HUES48 (cell line): ENCODE measurements at regions not wholly inside any gene's neighbourhood (a gene's known extent, or its start where the extent isn't known, plus 50 kb on each side); places are given as distances from the start of the nearest gene placed in this dataset.

Source experiments
- H3K27ac ChIP-seq: one replicate; pipeline ENCODE4 v1.7.0; 2013; ENCODE audit warnings: low read depth, low read length, inconsistent platforms
- H3K27me3 ChIP-seq: 2 replicates; pipeline ENCODE4 v1.6.1; 2013; ENCODE audit warnings: mild to moderate bottlenecking, low read length; ENCODE audit not compliant: control insufficient read depth, insufficient read depth
- H3K36me3 ChIP-seq: 2 replicates; pipeline ENCODE4 v1.6.1; 2013; ENCODE audit warnings: low read length; ENCODE audit not compliant: control insufficient read depth, insufficient read depth
- H3K4me1 ChIP-seq: 2 replicates; pipeline ENCODE4 v1.6.1; 2013; ENCODE audit warnings: mild to moderate bottlenecking, low read length; ENCODE audit not compliant: control insufficient read depth, insufficient read depth
- H3K4me3 ChIP-seq: 2 replicates; pipeline ENCODE4 v1.5.1; 2013; ENCODE audit warnings: mild to moderate bottlenecking, low read depth, low read length
- H3K9ac ChIP-seq: 2 replicates; pipeline ENCODE4 v1.6.1; 2013; ENCODE audit warnings: mild to moderate bottlenecking, low read depth, low read length, moderate library complexity
- H3K9me3 ChIP-seq: 2 replicates; pipeline ENCODE4 v1.6.1; 2013; ENCODE audit warnings: low read length; ENCODE audit not compliant: control insufficient read depth, insufficient read depth

GRCh38 chr13:105262579-105262978 is 1272.9 kb downstream of the EFNB2 start:
- Histone ChIP-seq H3K27ac (no peak overlapping the region), H3K4me1 (no peaks in the 10 kb centered on the region), H3K9ac (no peak overlapping the region), H3K36me3 (no peaks in the 10 kb centered on the region), H3K27me3 (no peaks in the 10 kb centered on the region), H3K9me3 (no peaks in the 10 kb centered on the region), H3K4me3 (no peak overlapping the region)

GRCh38 chr13:105259426-105259825 is 1276.0 kb downstream of the EFNB2 start:
- no peaks in the 10 kb centered on the region for H3K9me3 ChIP-seq
- H3K27me3 ChIP-seq, result no peaks in the 10 kb centered on the region
- H3K9ac ChIP-seq, result no peak overlapping the region
- H3K4me3 ChIP-seq, result no peak overlapping the region
- no peaks in the 10 kb centered on the region for H3K4me1 ChIP-seq
- H3K27ac ChIP-seq, result no peak overlapping the region
- no peaks in the 10 kb centered on the region for H3K36me3 ChIP-seq

GRCh38 chr13:105255472-105255871 is 1280.0 kb downstream of the EFNB2 start:
- Histone ChIP-seq H3K27ac (no peak overlapping the region), H3K4me1 (no peaks in the 10 kb centered on the region), H3K4me3 (no peak overlapping the region), H3K9ac (no peak overlapping the region), H3K36me3 (no peaks in the 10 kb centered on the region), H3K9me3 (no peaks in the 10 kb centered on the region), H3K27me3 (no peaks in the 10 kb centered on the region)

- H3K36me3 ChIP-seq, result no peaks in the 10 kb centered on the region
- no peak overlapping the region for H3K9ac ChIP-seq
- H3K27ac ChIP-seq, result no peak overlapping the region
- H3K4me1 ChIP-seq, result 0 out of 2 replicates have a peak, but pooled peaks cover 6% of the 10 kb centered on the region
- no peak overlapping the region for H3K4me3 ChIP-seq
- H3K27me3 ChIP-seq, result no peaks in the 10 kb centered on the region
- H3K9me3 ChIP-seq, result no peaks in the 10 kb centered on the region
Measured at GRCh38 chr13:105251293-105251692, 1284.2 kb downstream of the EFNB2 start.

- Histone ChIP-seq H3K4me1 (0 out of 2 replicates have a peak, but pooled peaks cover 6% of the 10 kb centered on the region), H3K4me3 (no peak overlapping the region), H3K27me3 (no peaks in the 10 kb centered on the region), H3K36me3 (no peaks in the 10 kb centered on the region), H3K9ac (no peak overlapping the region), H3K9me3 (no peaks in the 10 kb centered on the region), H3K27ac (no peak overlapping the region)
Measured at GRCh38 chr13:105247830-105248229, 1287.6 kb downstream of the EFNB2 start.

GRCh38 chr13:105240371-105240770 is 1295.1 kb downstream of the EFNB2 start:
- no peak overlapping the region for H3K4me3 ChIP-seq
- no peaks in the 10 kb centered on the region for H3K9me3 ChIP-seq
- H3K36me3 ChIP-seq, result no peaks in the 10 kb centered on the region
- no peaks in the 10 kb centered on the region for H3K27me3 ChIP-seq
- H3K9ac ChIP-seq, result no peak overlapping the region
- no peaks in the 10 kb centered on the region for H3K4me1 ChIP-seq
- H3K27ac ChIP-seq, result no peak overlapping the region

GRCh38 chr13:105232439-105232838 is 1303.0 kb downstream of the EFNB2 start:
- H3K36me3 ChIP-seq, result no peaks in the 10 kb centered on the region
- no peak overlapping the region for H3K27ac ChIP-seq

GRCh38 chr13:105232006-105232405 is 1303.5 kb downstream of the EFNB2 start:
- Histone ChIP-seq H3K4me1 (no peaks in the 10 kb centered on the region), H3K9ac (no peak overlapping the region), H3K9me3 (no peaks in the 10 kb centered on the region), H3K27me3 (no peaks in the 10 kb centered on the region), H3K4me3 (no peak overlapping the region), H3K27ac (no peak overlapping the region), H3K36me3 (no peaks in the 10 kb centered on the region)

More at GRCh38 chr13:105232439-105232838, 1303.0 kb downstream of the EFNB2 start:
- Histone ChIP-seq H3K4me3 (no peak overlapping the region), H3K9me3 (no peaks in the 10 kb centered on the region), H3K27me3 (no peaks in the 10 kb centered on the region), H3K4me1 (no peaks in the 10 kb centered on the region), H3K9ac (no peak overlapping the region)

GRCh38 chr13:105231579-105231978 is 1303.9 kb downstream of the EFNB2 start:
- Histone ChIP-seq H3K4me1 (no peaks in the 10 kb centered on the region), H3K27ac (no peak overlapping the region), H3K36me3 (no peaks in the 10 kb centered on the region), H3K9me3 (no peaks in the 10 kb centered on the region), H3K9ac (no peak overlapping the region), H3K27me3 (no peaks in the 10 kb centered on the region), H3K4me3 (no peak overlapping the region)

GRCh38 chr13:105220881-105221280 is 1314.6 kb downstream of the EFNB2 start:
- Histone ChIP-seq H3K4me3 (no peak overlapping the region), H3K9ac (no peak overlapping the region), H3K4me1 (no peaks in the 10 kb centered on the region), H3K27me3 (no peaks in the 10 kb centered on the region), H3K36me3 (no peaks in the 10 kb centered on the region), H3K9me3 (no peaks in the 10 kb centered on the region), H3K27ac (no peak overlapping the region)

- no peak overlapping the region for H3K9ac ChIP-seq
- H3K27me3 ChIP-seq, result no peaks in the 10 kb centered on the region
- H3K4me1 ChIP-seq, result no peaks in the 10 kb centered on the region
- no peak overlapping the region for H3K4me3 ChIP-seq
- H3K36me3 ChIP-seq, result no peaks in the 10 kb centered on the region
- no peaks in the 10 kb centered on the region for H3K9me3 ChIP-seq
- no peak overlapping the region for H3K27ac ChIP-seq
Measured at GRCh38 chr13:105220063-105220462, 1315.4 kb downstream of the EFNB2 start.

- Histone ChIP-seq H3K9me3 (no peaks in the 10 kb centered on the region), H3K27me3 (no peaks in the 10 kb centered on the region)
Measured at GRCh38 chr13:105219651-105220050, 1315.8 kb downstream of the EFNB2 start.

More at GRCh38 chr13:105219651-105220050, 1315.8 kb downstream of the EFNB2 start:
- no peaks in the 10 kb centered on the region for H3K36me3 ChIP-seq
- no peak overlapping the region for H3K9ac ChIP-seq
- H3K27ac ChIP-seq, result no peak overlapping the region
- H3K4me3 ChIP-seq, result no peak overlapping the region
- no peaks in the 10 kb centered on the region for H3K4me1 ChIP-seq
